Upper lobe of right lung (tissue), 1 donor: ENCODE measurements at regions not wholly inside any gene's neighbourhood (a gene's known extent, or its start where the extent isn't known, plus 50 kb on each side); places are given as distances from the start of the nearest gene placed in this dataset.

Experiments
- ATAC-seq: fragments of 200-7000 bp; cut with Tn5 transposase; one replicate; pipeline ENCODE4 v1.9.1; 2020; ENCODE audit warnings: mild to moderate bottlenecking, moderate library complexity
- DNase-seq: peaks from one replicate; pipeline ENCODE4 v3.0.0-alpha.2; 2020
- H3K27ac ChIP-seq: fragments of 200-600 bp; one replicate; pipeline ENCODE4 v1.8.0; 2022
- H3K27me3 ChIP-seq: fragments of 200-600 bp; one replicate; pipeline ENCODE4 v1.8.0; 2022; ENCODE audit warnings: mild to moderate bottlenecking
- H3K36me3 ChIP-seq: fragments of 200-600 bp; one replicate; pipeline ENCODE4 v1.8.0; 2022
- H3K4me1 ChIP-seq: fragments of 200-600 bp; one replicate; pipeline ENCODE4 v1.8.0; 2022
- H3K4me3 ChIP-seq: fragments of 200-600 bp; one replicate; pipeline ENCODE4 v1.8.0; 2022; ENCODE audit warnings: mild to moderate bottlenecking
- H3K9me3 ChIP-seq: fragments of 200-600 bp; one replicate; pipeline ENCODE4 v1.8.0; 2022
- intact Hi-C: fragments of 100-400 bp; cut with DNase I; formaldehyde crosslinking; loops from one replicate; pipeline ENCODE4 v1.11.0; 2022
- TF ChIP-seq, protein P1 (sequence below): fragments of 200-600 bp; IDR thresholded peaks from one replicate; pipeline ENCODE4 v1.8.0; 2022; ENCODE audit warnings: antibody characterized with exemption
- donor health status: DM: no; HTN: yes; CAD: no; lungs with severe emphysema.

- no peaks in the 10 kb centered on the region for H3K27me3 ChIP-seq
- no peaks in the 10 kb centered on the region for H3K36me3 ChIP-seq
- ATAC-seq (no peak), DNase-seq (no peak)
- no peak overlapping the region for H3K27ac ChIP-seq
- no peaks in the 10 kb centered on the region for H3K9me3 ChIP-seq
- H3K4me3 ChIP-seq: no peak overlapping the region
- no peaks in the 10 kb centered on the region for H3K4me1 ChIP-seq
- TF ChIP-seq, protein P1, sequence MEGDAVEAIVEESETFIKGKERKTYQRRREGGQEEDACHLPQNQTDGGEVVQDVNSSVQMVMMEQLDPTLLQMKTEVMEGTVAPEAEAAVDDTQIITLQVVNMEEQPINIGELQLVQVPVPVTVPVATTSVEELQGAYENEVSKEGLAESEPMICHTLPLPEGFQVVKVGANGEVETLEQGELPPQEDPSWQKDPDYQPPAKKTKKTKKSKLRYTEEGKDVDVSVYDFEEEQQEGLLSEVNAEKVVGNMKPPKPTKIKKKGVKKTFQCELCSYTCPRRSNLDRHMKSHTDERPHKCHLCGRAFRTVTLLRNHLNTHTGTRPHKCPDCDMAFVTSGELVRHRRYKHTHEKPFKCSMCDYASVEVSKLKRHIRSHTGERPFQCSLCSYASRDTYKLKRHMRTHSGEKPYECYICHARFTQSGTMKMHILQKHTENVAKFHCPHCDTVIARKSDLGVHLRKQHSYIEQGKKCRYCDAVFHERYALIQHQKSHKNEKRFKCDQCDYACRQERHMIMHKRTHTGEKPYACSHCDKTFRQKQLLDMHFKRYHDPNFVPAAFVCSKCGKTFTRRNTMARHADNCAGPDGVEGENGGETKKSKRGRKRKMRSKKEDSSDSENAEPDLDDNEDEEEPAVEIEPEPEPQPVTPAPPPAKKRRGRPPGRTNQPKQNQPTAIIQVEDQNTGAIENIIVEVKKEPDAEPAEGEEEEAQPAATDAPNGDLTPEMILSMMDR: no peak
- intact Hi-C loops: no loop called here
These were observed 149.4 kb upstream of the MRPS30 start for GRCh38 chr5:44659334-44659733.

GRCh38 chr5:44652674-44653073, 156.1 kb upstream of the MRPS30 start:
- Histone ChIP-seq H3K27me3 (no peaks in the 10 kb centered on the region), H3K9me3 (no peaks in the 10 kb centered on the region), H3K4me1 (no peaks in the 10 kb centered on the region), H3K4me3 (no peak overlapping the region), H3K27ac (no peak overlapping the region), H3K36me3 (no peaks in the 10 kb centered on the region)
- ATAC-seq (no peak), DNase-seq (no peak)
- intact Hi-C loops: no loop called here
- TF ChIP-seq, protein P1: no peak

DNA sequence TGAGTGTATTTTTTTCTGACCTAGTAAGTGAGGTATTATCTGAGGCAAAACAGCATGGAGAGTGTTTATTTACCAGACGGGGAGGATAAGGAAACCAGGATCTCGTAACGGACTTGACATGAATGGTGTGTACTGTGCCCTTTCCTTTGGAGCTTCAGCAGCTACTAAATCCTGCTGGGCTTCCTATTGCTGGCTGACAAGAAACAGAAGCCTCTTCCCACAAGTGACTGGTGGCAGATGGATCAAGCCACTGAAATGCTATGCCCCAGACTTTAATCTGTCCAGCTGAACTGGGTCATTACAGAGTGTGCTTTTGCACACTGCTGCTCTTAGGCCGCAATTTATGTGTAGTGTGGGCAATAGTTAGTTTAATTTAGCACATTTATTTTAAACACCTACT, 162.7 kb upstream of the MRPS30 start:
- no peaks in the 10 kb centered on the region for H3K9me3 ChIP-seq
- no peaks in the 10 kb centered on the region for H3K27me3 ChIP-seq
- H3K27ac ChIP-seq: no peak overlapping the region
- no peak for DNase-seq
- H3K4me1 ChIP-seq: no peaks in the 10 kb centered on the region
- no peaks in the 10 kb centered on the region for H3K36me3 ChIP-seq
- H3K4me3 ChIP-seq: no peak overlapping the region
- intact Hi-C loops: no loop called here
- ATAC-seq: no peak
- TF ChIP-seq, protein P1: no peak

- TF ChIP-seq, protein P1: no peak
- no peak for DNase-seq
- H3K9me3 ChIP-seq: no peaks in the 10 kb centered on the region
- no peak overlapping the region for H3K27ac ChIP-seq
- intact Hi-C loops: no loop called here
- ATAC-seq: no peak
- no peaks in the 10 kb centered on the region for H3K36me3 ChIP-seq
- H3K4me1 ChIP-seq: no peaks in the 10 kb centered on the region
- H3K27me3 ChIP-seq: no peaks in the 10 kb centered on the region
- no peak overlapping the region for H3K4me3 ChIP-seq
These were observed 163.2 kb upstream of the MRPS30 start for GRCh38 chr5:44645502-44645901.

DNA sequence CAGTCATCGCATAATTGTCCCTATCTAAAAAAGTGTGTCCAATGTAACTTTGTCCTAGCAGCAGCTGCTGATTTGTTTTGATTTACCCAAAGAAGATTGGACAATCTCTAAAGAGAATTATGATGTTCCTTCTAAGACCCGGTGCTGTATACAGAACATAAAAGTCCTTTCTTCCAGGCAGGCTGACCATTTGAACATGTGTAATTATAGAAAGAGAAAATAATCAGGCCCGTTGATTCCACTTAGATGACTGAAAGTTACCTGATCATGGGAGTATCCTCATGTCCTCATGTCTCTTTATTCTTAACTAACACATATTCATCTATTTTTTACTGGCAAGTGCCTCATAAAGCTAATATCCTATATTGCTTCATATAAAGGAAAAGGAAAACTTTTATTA, 164.1 kb upstream of the MRPS30 start:
- H3K36me3 ChIP-seq: no peaks in the 10 kb centered on the region
- no peak overlapping the region for H3K27ac ChIP-seq
- no peaks in the 10 kb centered on the region for H3K9me3 ChIP-seq
- no peak for DNase-seq
- no peaks in the 10 kb centered on the region for H3K27me3 ChIP-seq
- TF ChIP-seq, protein P1: no peak
- no peak for ATAC-seq
- intact Hi-C loops: no loop called here
- H3K4me3 ChIP-seq: no peak overlapping the region
- no peaks in the 10 kb centered on the region for H3K4me1 ChIP-seq

GRCh38 chr5:44641820-44642219, 166.9 kb upstream of the MRPS30 start:
- intact Hi-C loops: no loop called here
- Histone ChIP-seq H3K4me3 (no peak overlapping the region), H3K36me3 (no peaks in the 10 kb centered on the region), H3K4me1 (no peaks in the 10 kb centered on the region), H3K27ac (no peak overlapping the region), H3K27me3 (no peaks in the 10 kb centered on the region), H3K9me3 (no peaks in the 10 kb centered on the region)
- ATAC-seq: no peak
- no peak for DNase-seq
- TF ChIP-seq, protein P1: no peak
